Breast epithelium (tissue), 4 donors: ENCODE measurements at regions not wholly inside any gene's neighbourhood (a gene's known extent, or its start where the extent isn't known, plus 50 kb on each side); places are given as distances from the start of the nearest gene placed in this dataset.

ENCODE experiments used
- DNase-seq, 2 donors: peaks; one replicate each; pipeline ENCODE4 v3.0.0-alpha.2; 2019; ENCODE audit warnings: low spot score in 2 of 2
- H3K27ac ChIP-seq, 2 donors: fragments of 200-600 bp; sonication (generic) in 1 of 2; one replicate each; pipeline ENCODE4 v1.5.1; 2016 to 2019; ENCODE audit warnings: mild to moderate bottlenecking in 1 of 2
- H3K27me3 ChIP-seq, 2 donors: fragments of 200-600 bp; sonication (generic) in 1 of 2; one replicate each; pipeline versions ENCODE4 v1.5.1 to v1.6.0; 2017 to 2019; ENCODE audit warnings: control low read depth in 1 of 2, mild to moderate bottlenecking in 1 of 2
- H3K36me3 ChIP-seq: fragments of 200-600 bp; one replicate; pipeline ENCODE4 v1.5.1; 2019
- H3K4me1 ChIP-seq, 2 donors: fragments of 200-600 bp; sonication (generic); one replicate each; pipeline ENCODE4 v1.5.1; 2016 to 2019; ENCODE audit warnings: control low read depth in 1 of 2
- H3K4me3 ChIP-seq, 3 donors: fragments of 200-600 bp; sonication (generic); 1 replicate in 2 of 3; 2 replicates in 1 of 3; pipeline ENCODE4 v1.5.1; 2016 to 2019; ENCODE audit warnings: mild to moderate bottlenecking in 3 of 3, moderate library complexity in 2 of 3
- H3K9me3 ChIP-seq, 2 donors: fragments of 200-600 bp; sonication (generic) in 1 of 2; one replicate each; pipeline ENCODE4 v1.5.1; 2016 to 2019; ENCODE audit warnings: control low read depth in 1 of 2
- POLR2A ChIP-seq: fragments of 450-650 bp; IDR thresholded peaks from one replicate; pipeline ENCODE4 v1.6.1; 2016; ENCODE audit warnings: antibody characterized with exemption, mild to moderate bottlenecking, moderate library complexity
- POLR2AphosphoS5 ChIP-seq, 3 donors: sonication (generic); formaldehyde crosslinking; IDR thresholded peaks; one replicate each; pipeline ENCODE4 v1.6.1; 2017; ENCODE audit warnings: antibody characterized with exemption in 3 of 3
- intact Hi-C: fragments of 100-400 bp; cut with DNase I; formaldehyde crosslinking; loops from one replicate; pipeline ENCODE4 v1.15.1; 2023; ENCODE audit warnings: low total_unique reads
- TF ChIP-seq, protein P1 (sequence below), 3 donors: fragments of 450-650 bp; IDR thresholded peaks; one replicate each; pipeline ENCODE4 v1.5.1; 2016 to 2017; ENCODE audit warnings: antibody characterized with exemption in 3 of 3, mild to moderate bottlenecking in 3 of 3, moderate library complexity in 3 of 3

DNA sequence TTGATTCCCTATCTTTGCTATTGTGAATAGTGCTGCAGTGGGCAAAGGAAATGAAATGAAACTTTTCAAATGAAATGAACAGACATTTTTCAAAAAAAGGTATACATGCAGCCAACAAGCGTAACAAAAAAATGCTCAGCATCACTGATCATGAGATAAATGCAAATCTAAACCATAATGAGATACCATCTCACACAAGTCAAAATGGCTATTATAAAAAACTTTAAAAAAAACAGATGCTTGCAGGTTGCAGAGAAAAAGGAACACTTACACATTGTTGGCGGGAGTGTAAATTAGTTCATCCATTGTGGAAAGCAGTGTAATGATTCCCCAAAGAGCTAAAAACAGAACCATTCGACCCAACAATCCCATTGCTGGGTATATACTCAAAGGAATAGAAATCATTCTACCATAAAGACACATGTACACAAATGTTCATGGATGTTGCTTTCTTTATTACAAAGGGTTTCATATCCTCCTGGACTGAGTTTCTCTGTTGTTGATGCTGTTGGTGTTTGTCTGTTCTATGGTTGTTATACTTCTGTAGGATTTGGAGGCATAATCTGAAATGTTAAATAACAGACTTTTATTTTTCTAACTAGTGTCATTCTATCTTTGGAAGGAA, 99.3 kb upstream of the SOX9 start:
- H3K27ac ChIP-seq: no peak overlapping the region
- no peak overlapping the region for H3K4me3 ChIP-seq
- DNase-seq: no peak
- intact Hi-C loops: no loop called here
- no peaks in the 10 kb centered on the region for H3K4me1 ChIP-seq
- TF ChIP-seq POLR2A: no peak
- no peak for TF ChIP-seq POLR2AphosphoS5 (IDR thresholded peaks at IDR 0.05)
- TF ChIP-seq, protein P1, sequence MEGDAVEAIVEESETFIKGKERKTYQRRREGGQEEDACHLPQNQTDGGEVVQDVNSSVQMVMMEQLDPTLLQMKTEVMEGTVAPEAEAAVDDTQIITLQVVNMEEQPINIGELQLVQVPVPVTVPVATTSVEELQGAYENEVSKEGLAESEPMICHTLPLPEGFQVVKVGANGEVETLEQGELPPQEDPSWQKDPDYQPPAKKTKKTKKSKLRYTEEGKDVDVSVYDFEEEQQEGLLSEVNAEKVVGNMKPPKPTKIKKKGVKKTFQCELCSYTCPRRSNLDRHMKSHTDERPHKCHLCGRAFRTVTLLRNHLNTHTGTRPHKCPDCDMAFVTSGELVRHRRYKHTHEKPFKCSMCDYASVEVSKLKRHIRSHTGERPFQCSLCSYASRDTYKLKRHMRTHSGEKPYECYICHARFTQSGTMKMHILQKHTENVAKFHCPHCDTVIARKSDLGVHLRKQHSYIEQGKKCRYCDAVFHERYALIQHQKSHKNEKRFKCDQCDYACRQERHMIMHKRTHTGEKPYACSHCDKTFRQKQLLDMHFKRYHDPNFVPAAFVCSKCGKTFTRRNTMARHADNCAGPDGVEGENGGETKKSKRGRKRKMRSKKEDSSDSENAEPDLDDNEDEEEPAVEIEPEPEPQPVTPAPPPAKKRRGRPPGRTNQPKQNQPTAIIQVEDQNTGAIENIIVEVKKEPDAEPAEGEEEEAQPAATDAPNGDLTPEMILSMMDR (IDR thresholded peaks at IDR 0.05): no peak
- no peaks in the 10 kb centered on the region for H3K27me3 ChIP-seq
- H3K36me3 ChIP-seq: no peaks in the 10 kb centered on the region
- no peaks in the 10 kb centered on the region for H3K9me3 ChIP-seq

DNA sequence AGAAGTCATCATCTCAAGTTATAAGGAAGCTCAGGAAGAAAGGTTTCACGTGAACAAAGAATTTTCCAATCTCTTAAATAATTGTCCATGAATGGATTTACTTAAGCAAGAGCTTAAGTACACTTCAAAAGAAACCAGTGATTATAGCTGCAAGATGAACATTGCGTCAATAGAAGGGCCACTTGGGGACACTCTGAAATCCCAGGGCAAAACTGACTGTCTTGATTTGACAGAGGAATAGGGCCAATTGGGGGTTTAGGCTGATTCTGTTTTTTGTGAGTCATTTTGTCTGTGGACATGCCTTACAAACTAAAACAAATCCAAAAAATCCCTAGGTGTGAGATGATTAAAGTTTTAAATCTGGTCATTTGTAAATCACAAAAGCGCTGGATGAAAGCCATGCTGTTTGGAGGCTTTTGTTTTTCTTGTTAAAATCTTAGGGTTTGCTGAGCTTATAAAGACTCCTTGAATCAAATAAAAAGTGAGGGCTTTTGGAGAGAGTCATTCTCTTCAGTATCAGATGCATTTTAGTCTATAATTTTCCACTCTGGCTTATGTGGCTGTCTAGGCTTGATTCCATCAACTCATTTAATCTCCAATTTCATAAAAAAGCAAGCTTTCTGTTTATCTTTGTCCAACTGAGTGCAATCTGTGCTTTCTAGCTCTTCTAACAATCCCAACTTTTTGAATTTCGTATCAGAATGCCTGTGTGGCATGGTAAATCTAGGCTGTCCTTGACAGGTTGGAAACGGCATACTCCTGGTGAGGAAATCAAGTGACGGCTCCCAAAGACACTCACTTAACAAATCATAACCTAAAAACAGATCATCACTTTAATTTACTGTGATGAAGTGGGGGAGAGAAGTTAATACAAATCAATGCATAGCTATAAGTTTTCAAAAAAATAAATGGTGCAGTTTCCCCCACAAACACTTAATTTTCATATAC, 98.2 kb upstream of the SOX9 start:
- Histone ChIP-seq H3K4me3 (no peak overlapping the region), H3K27ac (no peak overlapping the region), H3K9me3 (no peaks in the 10 kb centered on the region), H3K4me1 (no peaks in the 10 kb centered on the region), H3K36me3 (no peaks in the 10 kb centered on the region), H3K27me3 (no peaks in the 10 kb centered on the region)
- TF ChIP-seq, protein P1 (IDR thresholded peaks at IDR 0.05): no peak
- TF ChIP-seq POLR2A: no peak
- TF ChIP-seq POLR2AphosphoS5 (IDR thresholded peaks at IDR 0.05): no peak
- intact Hi-C loops: no loop called here
- DNase-seq: no peak

DNA sequence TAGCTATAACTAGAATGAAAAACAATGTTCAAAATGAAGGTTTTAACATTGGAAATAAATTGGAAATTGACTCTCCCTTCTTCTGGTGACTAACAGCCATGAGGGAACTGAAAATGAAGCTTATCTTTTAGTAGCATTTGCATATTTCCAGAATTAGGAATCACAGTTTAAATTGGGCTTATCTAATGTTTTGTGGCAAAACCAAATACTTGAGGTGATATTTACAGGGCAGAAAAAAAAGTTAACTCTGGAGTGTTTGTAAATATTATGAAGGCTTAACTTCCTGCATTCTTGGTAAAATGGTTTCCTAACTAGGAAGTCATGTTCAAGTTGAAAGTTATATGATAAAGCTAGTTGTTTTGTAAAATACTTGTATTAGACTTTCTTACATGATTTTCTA, 96.4 kb upstream of the SOX9 start:
- intact Hi-C loops: no loop called here
- H3K27me3 ChIP-seq: peaks cover 0 to 6% of the 10 kb centered on the region in 2 donors
- no peaks in the 10 kb centered on the region for H3K36me3 ChIP-seq
- no peak overlapping the region for H3K27ac ChIP-seq
- TF ChIP-seq POLR2A (no peak), POLR2AphosphoS5 (IDR thresholded peaks at IDR 0.05) (no peak)
- TF ChIP-seq, protein P1 (IDR thresholded peaks at IDR 0.05): no peak
- no peak for DNase-seq
- H3K4me1 ChIP-seq: no peaks in the 10 kb centered on the region
- no peaks in the 10 kb centered on the region for H3K9me3 ChIP-seq
- no peak overlapping the region for H3K4me3 ChIP-seq

DNA sequence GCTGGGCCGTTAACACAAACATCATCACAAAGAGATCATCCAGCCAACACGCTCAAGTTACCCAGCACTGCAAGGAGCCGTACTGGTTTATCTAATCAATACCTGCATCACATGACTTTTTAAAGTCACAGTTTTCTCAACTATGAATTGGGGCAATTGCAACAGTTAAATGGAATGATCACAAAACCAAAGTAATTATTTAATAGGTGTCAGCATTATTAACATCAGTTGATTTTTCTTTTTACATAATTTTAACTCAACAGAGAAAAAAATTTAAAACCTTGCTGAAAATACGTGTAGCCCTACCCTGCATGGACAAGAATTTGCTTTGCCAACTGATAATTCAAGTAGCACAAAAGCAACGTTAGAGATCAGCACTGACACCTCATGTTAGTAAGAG, 95.7 kb upstream of the SOX9 start:
- H3K4me1 ChIP-seq: no peaks in the 10 kb centered on the region
- no peaks in the 10 kb centered on the region for H3K9me3 ChIP-seq
- no peaks in the 10 kb centered on the region for H3K36me3 ChIP-seq
- no peak overlapping the region for H3K27ac ChIP-seq
- TF ChIP-seq, protein P1 (IDR thresholded peaks at IDR 0.05): no peak
- TF ChIP-seq POLR2A (no peak), POLR2AphosphoS5 (IDR thresholded peaks at IDR 0.05) (no peak)
- intact Hi-C loops: no loop called here
- peaks cover 0 to 6% of the 10 kb centered on the region in 2 donors for H3K27me3 ChIP-seq
- H3K4me3 ChIP-seq: no peak overlapping the region
- DNase-seq: no peak
